HG02973 (cell line): ENCODE measurements at regions not wholly inside any gene's neighbourhood (a gene's known extent, or its start where the extent isn't known, plus 50 kb on each side); places are given as distances from the start of the nearest gene placed in this dataset.

Source experiments
- ATAC-seq: cut with Tn5 transposase; IDR thresholded peaks from one replicate; pipeline ENCODE4 v1.9.1; 2021; ENCODE audit warnings: moderate library complexity; ENCODE audit not compliant: unreplicated experiment

GRCh38 chr5:160508780-160509361, 87.2 kb downstream of the PTTG1 start:
- ATAC-seq: peak; percentile 65

- no peak for ATAC-seq
Observed at GRCh38 chr5:160511280-160511929, 89.8 kb downstream of the PTTG1 start.
